ENCODE measurements at regions not wholly inside any gene's neighbourhood (a gene's known extent, or its start where the extent isn't known, plus 50 kb on each side); places are given as distances from the start of the nearest gene placed in this dataset.

DNA sequence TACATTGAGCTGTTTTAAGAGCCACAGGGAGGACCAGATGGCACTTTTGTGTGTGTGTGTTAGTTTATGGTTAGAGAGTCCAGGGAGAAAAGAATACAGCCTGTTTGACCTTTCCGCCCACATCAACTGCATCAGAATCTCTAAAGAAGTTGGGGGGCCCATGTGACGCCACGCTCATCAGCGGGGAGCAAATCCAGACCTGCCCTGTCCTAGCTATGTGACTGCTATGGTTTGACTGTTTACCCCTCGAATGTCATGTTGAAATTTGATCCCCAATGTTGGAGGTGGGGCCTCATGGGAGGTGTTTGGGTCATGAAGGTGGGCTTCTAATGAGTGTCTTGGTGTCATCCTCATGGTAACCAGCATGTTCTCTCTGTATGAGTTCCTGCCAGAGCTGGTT lies 128.0 kb downstream of the ADRA2A start:
- DNase-seq = no peak

GRCh38 chr10:111206521-111206920 lies 129.7 kb downstream of the ADRA2A start:
- no peak for DNase-seq

GRCh38 chr10:111207500-111207899 lies 130.7 kb downstream of the ADRA2A start:
- no peak for DNase-seq

- no peak for DNase-seq
Measured at GRCh38 chr10:111208951-111209350, 132.1 kb downstream of the ADRA2A start.

- no peak for DNase-seq
Measured at GRCh38 chr10:111209692-111210091, 132.9 kb downstream of the ADRA2A start.

DNA sequence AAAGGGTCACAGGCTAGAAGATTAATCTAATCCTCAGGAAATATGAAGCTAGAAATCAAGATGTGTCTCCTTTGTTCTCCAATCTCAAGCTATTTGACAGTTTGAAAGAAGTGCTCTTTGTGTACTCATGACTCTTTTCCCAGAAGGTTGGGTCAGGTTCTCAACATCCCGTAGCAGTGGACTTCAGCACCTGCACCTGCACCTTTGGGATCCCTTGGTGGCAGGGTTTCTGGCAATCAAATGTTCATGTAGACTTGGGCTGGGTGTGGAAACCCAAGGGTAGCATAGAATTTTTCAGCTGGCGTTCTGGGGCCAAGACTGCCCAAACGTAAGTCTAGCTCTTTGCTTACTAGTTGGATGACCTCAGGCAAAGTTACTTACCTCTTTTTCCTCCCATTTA lies 134.4 kb downstream of the ADRA2A start:
- no peak for DNase-seq

GRCh38 chr10:111211706-111212105 lies 134.9 kb downstream of the ADRA2A start:
- no peak for DNase-seq

DNA sequence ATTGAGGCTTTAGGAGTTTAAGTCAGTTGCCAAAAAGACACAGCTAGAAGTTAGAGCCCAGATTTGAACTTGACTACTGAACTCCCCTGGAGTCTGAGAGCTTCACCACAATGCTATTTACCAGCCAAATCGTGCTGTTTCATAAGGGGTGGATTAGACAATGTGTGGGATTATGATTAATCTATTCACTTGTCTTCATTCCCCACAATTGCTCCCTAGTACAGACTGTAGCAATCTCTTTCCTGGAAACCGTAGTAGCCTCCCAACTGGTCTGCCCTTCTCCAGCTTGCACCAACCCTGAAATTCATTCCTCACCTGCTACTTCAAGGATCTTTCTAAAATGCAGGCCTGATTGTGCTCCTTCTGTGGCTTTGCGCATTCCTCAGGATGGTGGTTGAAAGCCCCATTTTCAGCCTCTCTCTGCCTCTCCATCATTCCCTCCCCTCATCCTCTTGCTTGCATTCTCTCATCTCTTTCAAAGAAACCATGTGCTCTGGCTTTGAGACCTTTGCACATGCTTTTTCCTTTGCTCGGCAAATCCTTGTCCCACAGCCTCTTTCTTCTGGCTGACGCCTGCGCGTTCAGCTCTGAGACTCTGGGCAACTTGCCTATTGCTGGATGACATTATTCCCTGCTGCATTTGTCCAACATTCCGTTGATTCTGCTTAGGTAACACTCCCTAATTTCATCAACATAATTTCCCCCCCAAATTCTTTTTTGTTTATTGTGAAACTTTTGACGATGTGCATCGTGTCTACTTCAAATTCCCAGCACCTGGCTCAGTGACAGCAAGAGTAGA lies 145.1 kb downstream of the ADRA2A start:
- DNase-seq = no peak

DNA sequence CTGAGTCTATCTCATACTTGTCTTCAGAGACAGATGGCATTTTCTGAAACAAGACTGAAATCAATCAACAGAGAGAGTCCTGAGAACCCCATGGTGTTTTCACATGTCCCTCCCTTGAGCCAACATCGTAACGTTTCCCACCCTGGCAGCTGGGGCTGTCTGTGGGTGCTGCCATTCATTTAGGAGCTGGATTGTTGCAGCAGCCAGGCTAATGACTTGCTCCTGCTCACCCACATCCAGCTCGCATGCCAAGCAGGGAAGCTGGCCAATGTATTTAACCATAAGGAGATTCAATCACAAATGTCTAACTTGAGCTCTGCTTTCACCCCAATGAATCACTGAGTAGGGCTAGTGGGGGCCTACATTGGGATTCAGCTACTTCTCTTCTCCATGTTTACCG lies 146.1 kb downstream of the ADRA2A start:
- DNase-seq = no peak

- no peak for DNase-seq
Measured at GRCh38 chr10:111231779-111232178, 154.9 kb downstream of the ADRA2A start.

DNA sequence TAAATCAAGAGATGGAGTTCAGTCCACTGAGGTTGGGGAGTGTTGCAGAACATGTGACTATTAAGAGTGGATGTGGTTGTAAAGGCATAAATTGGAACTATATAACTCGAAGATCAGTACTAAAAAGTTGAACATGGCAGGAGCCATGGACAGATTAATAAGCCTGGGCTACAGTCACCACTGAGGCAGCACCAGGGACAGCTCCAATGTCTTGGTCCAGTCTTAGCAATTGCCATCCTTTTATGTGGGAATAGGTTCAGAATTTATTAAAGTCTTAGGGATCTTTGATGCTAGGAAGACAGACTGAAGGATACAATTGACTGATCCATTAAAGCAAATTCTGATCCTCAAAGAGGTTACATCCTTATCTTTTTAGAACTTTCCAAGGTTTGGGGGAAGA lies 156.6 kb downstream of the ADRA2A start:
- DNase-seq = no peak

DNA sequence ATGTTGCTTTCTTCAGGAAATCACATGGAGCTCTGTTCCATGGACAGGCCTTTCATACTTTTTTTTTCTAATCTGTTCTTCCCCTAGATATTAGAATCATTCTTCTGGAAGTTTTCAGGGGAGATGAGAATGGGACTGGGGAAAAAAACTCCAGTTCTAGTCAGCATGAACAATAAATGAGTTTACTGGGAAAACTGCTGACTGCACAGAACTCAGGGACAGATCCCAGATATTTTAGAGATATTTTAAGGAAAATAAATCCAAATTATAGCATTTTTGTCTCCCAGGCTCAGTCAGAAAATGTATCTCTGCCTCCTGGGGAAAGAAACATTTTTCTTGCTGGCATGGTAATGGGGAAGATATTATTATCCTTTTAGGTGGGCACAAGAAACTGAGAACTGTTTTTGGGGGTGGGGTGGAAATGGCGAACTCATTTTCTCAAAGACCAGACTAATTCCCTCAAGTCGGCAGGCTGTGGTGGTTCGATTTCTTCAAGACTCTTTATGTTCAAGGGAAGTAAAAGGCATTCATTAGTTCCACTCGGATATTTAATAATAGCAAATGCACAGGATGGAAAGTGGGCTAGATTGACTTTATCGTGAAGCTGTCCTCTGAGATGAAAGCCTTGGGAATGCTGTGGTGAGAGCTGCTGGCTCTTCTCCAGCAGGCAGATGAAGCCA lies 157.5 kb downstream of the ADRA2A start:
- no peak for DNase-seq

GRCh38 chr10:111234914-111235302 lies 158.1 kb downstream of the ADRA2A start:
- DNase-seq = no peak

- DNase-seq = no peak
Measured at GRCh38 chr10:111240348-111240747, 163.5 kb downstream of the ADRA2A start.

- no peak for DNase-seq
Measured at GRCh38 chr10:111243126-111243525, 166.3 kb downstream of the ADRA2A start.

- DNase-seq = no peak
Measured at GRCh38 chr10:111246136-111246535, 169.3 kb downstream of the ADRA2A start.

GRCh38 chr10:111246814-111247452 lies 170.1 kb downstream of the ADRA2A start:
- DNase-seq = no peak

- no peak for DNase-seq
Measured at GRCh38 chr10:111247781-111248389, 171.1 kb downstream of the ADRA2A start.

DNA sequence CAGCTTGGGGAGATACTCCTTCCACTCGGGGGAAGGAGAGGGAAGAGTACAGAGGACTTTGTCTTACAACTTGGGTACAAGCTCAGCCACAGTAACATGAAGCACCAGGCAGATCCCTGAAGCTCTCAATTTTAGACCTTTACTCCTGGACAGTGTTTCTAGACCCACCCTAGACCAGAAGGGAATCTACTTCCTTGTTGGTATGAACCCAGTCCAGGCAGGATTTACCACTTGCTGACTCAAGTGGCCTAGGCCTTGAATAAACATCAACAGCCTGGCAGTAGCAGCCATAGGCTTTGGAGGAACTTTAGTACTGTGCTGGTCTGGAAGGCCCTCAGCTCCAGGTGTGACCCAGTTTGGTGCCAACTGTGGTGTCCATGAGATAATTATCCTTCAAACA lies 173.1 kb downstream of the ADRA2A start:
- no peak for DNase-seq

- DNase-seq = no peak
Measured at GRCh38 chr10:111261081-111261615, 184.3 kb downstream of the ADRA2A start.

- DNase-seq = no peak
Measured at GRCh38 chr10:111265341-111265740, 188.5 kb downstream of the ADRA2A start.

DNA sequence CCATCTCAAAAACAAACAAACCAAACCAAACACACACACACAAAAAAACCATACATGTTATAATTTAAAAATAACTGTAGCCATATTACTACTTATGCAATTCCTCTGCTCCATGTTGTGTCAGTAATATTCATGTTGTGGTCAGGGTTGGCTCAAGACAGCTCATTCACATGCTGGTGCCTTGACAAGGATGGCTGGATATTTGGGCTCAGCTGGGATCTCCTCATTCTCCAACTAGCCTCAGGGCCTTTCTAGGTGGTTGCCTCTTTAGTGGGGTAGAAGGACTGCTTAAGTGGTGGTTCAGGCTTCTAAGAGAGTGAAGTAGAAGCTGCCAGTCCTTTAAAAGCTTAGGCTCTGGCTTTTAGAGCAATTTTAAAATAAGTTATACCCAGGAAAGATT lies 189.3 kb downstream of the ADRA2A start:
- no peak for DNase-seq

DNA sequence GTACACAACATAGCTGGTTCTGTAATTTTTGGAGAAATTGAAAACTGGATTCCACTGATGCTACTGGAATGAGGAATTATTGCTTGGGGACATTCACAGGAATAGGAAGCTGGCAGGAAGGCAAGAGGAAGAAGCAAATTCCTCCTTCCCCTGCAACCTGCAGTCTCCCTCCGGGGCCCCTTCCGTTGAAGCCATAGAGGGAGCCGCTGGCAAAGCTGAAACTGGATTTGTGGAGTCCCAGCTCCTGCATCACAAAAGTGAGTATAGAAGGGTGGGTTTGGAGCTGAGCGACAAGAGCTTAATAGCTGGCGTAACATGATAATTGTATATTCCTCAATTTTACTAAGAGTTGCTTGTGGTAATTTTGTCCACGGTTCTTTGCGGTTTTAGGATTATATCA lies 190.8 kb downstream of the ADRA2A start:
- no peak for DNase-seq

Measured in HCEC 1CT (cell line).